Stimulated activated naive CD8-positive, alpha-beta T cell treated with anti-CD3 and anti-CD28 coated beads, Interleukin-15, amount 100 ng/mL, for 72 hours (primary cell): ENCODE measurements at regions not wholly inside any gene's neighbourhood (a gene's known extent, or its start where the extent isn't known, plus 50 kb on each side); places are given as distances from the start of the nearest gene placed in this dataset.
"Not testable (repeated sequence)": the region's sequence is repeated elsewhere in the genome, so short reads cannot be mapped to it uniquely, and the experiment has no call there.

ENCODE experiments used
- ATAC-seq: fragments of 150-1000 bp; cut with Tn5 transposase; 2 replicates; pipeline ENCODE4 v1.10.0; 2021; ENCODE audit warnings: mild to moderate bottlenecking, moderate library complexity
- DNase-seq, 2 donors: peaks; one replicate each; pipeline ENCODE4 v3.0.0; 2021 to 2022
- H3K27ac Mint-ChIP-seq, 2 donors: one replicate each; pipeline ENCODE4 v1.8.0; 2022; ENCODE audit warnings: mild to moderate bottlenecking in 2 of 2, mixed read lengths in 2 of 2, moderate library complexity in 2 of 2
- H3K27me3 Mint-ChIP-seq: one replicate; pipeline ENCODE4 v1.8.0; 2022; ENCODE audit warnings: mixed read lengths
- H3K4me1 Mint-ChIP-seq: one replicate; pipeline ENCODE4 v1.8.0; 2022; ENCODE audit warnings: mild to moderate bottlenecking, mixed read lengths
- H3K4me3 Mint-ChIP-seq, 2 donors: one replicate each; pipeline ENCODE4 v1.8.0; 2022; ENCODE audit warnings: mild to moderate bottlenecking in 2 of 2, mixed read lengths in 2 of 2, moderate library complexity in 1 of 2
- H3K9me3 Mint-ChIP-seq, 2 donors: one replicate each; pipeline ENCODE4 v1.8.0; 2022; ENCODE audit warnings: mixed read lengths in 2 of 2

GRCh38 chr11:87779276-87780067 is 395.8 kb downstream of the RAB38 start:
- DNase-seq, result no peak
- no peak overlapping the region for H3K27ac Mint-ChIP-seq

GRCh38 chr11:87778357-87778756 is 396.9 kb downstream of the RAB38 start:
- Mint-ChIP-seq H3K4me1 (no peaks in the 10 kb centered on the region), H3K27me3 (no peaks in the 10 kb centered on the region), H3K27ac (no peak overlapping the region), H3K9me3 (no peaks in the 10 kb centered on the region), H3K4me3 (no peak overlapping the region)
- ATAC-seq (no peak), DNase-seq (no peak)

More at GRCh38 chr11:87779276-87780067, 395.8 kb downstream of the RAB38 start:
- no peaks in the 10 kb centered on the region for H3K9me3 Mint-ChIP-seq
- no peak for ATAC-seq
- H3K27me3 Mint-ChIP-seq, result no peaks in the 10 kb centered on the region
- no peak overlapping the region for H3K4me3 Mint-ChIP-seq
- no peaks in the 10 kb centered on the region for H3K4me1 Mint-ChIP-seq

DNA sequence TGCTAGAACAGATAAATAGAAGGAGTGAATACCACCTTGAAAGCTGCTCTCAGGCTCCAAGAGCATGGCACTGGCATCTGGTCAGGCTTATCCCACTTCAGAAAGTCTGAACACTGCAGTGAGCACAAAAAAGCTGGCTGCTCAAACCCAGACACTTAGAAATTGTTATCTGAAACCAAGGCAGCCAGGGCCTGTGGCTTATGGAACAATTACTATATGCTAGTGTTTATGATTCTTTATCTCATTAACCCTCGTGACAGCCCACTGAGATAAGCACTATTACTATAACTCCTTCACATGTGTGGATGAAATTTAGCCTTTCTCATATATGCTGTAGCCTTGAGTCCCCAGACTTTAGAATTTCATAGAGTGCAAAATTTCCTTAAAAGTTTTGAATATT is 400.2 kb downstream of the RAB38 start:
- no peaks in the 10 kb centered on the region for H3K9me3 Mint-ChIP-seq
- no peaks in the 10 kb centered on the region for H3K4me1 Mint-ChIP-seq
- no peaks in the 10 kb centered on the region for H3K27me3 Mint-ChIP-seq
- DNase-seq (no peak), ATAC-seq (no peak)
- no peak overlapping the region for H3K4me3 Mint-ChIP-seq
- no peak overlapping the region for H3K27ac Mint-ChIP-seq

GRCh38 chr11:87769661-87770060 is 405.6 kb downstream of the RAB38 start:
- no peaks in the 10 kb centered on the region for H3K27me3 Mint-ChIP-seq
- DNase-seq (no peak), ATAC-seq (no peak)
- H3K9me3 Mint-ChIP-seq, result no peaks in the 10 kb centered on the region
- no peak overlapping the region for H3K4me3 Mint-ChIP-seq
- no peaks in the 10 kb centered on the region for H3K4me1 Mint-ChIP-seq
- no peak overlapping the region for H3K27ac Mint-ChIP-seq

DNA sequence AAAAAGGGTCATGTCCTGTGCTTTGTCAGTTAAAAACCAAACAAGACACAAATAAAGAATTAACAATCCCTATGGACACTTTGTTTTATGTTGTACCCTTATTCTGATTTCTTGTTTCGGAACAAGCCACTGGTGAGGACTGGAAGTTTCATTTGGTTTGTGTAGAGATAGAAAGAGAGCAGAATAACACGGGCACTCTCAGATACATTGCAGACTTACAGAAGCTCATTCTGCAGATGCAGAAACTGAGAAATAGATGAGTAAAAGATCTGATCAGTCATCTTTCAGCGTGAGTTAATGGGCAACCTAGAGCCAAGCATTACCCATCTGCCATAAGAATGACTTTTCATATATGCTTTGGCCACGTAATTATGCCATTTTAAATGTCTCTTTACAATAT is 407.6 kb downstream of the RAB38 start:
- Mint-ChIP-seq H3K27me3 (no peaks in the 10 kb centered on the region), H3K4me1 (no peaks in the 10 kb centered on the region), H3K27ac (no peak overlapping the region), H3K9me3 (peaks cover 5 to 7% of the 10 kb centered on the region in 2 donors), H3K4me3 (no peak overlapping the region)
- no peak for DNase-seq
- no peak for ATAC-seq

DNA sequence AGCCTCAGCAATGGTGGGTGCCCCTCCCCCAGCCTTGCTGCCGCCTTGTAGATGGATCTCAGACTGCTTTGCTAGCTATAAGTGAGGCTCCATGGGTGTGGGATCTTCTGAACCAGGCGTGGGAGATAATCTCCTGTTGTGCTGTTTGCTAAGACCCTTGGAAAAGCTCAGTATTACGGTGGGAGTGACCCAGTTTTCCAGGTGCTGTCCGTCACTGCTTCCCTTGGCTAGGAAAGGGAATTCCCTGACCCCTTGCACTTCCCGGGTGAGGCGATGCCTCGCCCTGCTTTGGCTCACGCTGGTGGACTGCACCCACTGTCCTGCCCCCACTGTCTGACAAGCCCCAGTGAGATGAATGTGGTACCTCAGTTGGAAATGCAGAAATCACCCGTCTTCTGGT is 411.2 kb downstream of the RAB38 start:
- not testable (repeated sequence) for H3K27me3 Mint-ChIP-seq, ATAC-seq, H3K27ac Mint-ChIP-seq, H3K4me1 Mint-ChIP-seq, DNase-seq, H3K4me3 Mint-ChIP-seq
- H3K9me3 Mint-ChIP-seq, result peaks cover 5 to 15% of the 10 kb centered on the region in 2 donors

DNA sequence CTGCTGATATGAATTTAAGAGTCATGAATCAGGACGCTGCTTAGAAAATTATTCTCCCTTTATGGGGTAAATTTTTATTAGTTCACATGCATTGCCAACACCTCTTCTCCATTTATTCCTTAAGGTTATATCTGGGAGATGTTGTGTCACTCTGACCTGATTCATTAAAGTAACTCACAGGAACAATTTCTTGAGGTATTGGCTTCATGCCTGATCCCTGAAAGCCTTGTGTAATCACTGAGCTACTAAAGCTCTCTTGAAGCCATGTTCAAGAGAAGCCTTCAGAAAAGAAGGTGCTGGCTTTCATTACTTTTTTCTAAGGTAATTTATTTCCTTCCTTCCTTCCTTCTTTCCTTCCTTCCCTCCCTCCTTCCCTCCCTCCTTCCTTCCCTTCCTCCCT is 420.6 kb downstream of the RAB38 start:
- Mint-ChIP-seq H3K4me3 (no peak overlapping the region), H3K9me3 (peaks cover 0 to 4% of the 10 kb centered on the region in 2 donors), H3K27me3 (no peaks in the 10 kb centered on the region), H3K4me1 (no peaks in the 10 kb centered on the region), H3K27ac (no peak overlapping the region)
- ATAC-seq (no peak), DNase-seq (no peak)

GRCh38 chr11:87753143-87753542 is 422.1 kb downstream of the RAB38 start:
- DNase-seq, result no peak
- Mint-ChIP-seq H3K4me3 (no peak overlapping the region), H3K27ac (no peak overlapping the region), H3K27me3 (no peaks in the 10 kb centered on the region), H3K4me1 (no peaks in the 10 kb centered on the region), H3K9me3 (no peaks in the 10 kb centered on the region)
- ATAC-seq, result no peak

GRCh38 chr11:87743007-87743406 is 432.2 kb downstream of the RAB38 start:
- Mint-ChIP-seq H3K27ac (no peak overlapping the region), H3K27me3 (no peaks in the 10 kb centered on the region), H3K4me1 (no peaks in the 10 kb centered on the region), H3K9me3 (no peaks in the 10 kb centered on the region), H3K4me3 (no peak overlapping the region)
- DNase-seq (no peak), ATAC-seq (no peak)

DNA sequence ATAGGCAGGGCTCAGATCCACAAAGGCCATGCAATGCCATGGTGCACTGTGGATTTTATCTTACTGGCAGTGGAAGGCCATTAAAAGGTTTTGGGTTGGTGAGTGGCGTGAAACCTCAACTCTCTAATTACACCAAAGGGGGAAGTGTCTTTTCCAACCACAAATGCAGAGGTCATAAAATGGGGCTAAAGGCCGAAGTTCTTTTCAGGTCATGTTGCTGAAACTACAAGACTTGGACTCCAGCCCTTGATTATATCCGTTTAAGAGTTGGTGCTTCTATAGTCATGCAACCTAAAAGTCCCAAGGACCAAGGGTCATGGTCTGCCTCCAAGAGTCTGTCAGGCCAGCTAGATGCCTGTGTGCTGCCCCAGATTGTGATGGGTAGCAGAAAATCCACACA is 434.3 kb downstream of the RAB38 start:
- H3K4me3 Mint-ChIP-seq, result no peak overlapping the region
- no peaks in the 10 kb centered on the region for H3K9me3 Mint-ChIP-seq
- DNase-seq, result no peak
- no peaks in the 10 kb centered on the region for H3K27me3 Mint-ChIP-seq
- ATAC-seq, result no peak
- no peaks in the 10 kb centered on the region for H3K4me1 Mint-ChIP-seq
- no peak overlapping the region for H3K27ac Mint-ChIP-seq

DNA sequence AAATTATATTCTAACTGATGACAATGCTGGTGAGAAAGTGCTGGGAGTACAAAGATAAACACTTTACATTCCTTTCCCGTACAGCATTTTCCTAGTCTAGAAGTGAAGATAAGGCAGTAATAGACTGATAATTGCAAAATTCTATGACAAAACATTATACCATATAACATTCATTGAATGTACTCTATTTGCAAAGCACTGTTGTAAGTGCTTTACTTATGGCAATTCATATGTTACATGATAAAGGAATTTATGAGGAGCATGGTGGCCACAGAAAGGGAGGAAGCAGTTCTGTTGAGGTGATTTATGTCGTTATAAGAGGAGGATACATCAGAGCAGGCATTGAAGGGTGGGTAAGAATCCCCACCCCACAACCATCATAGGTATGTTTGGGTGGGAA is 434.8 kb downstream of the RAB38 start:
- Mint-ChIP-seq H3K9me3 (no peaks in the 10 kb centered on the region), H3K27me3 (no peaks in the 10 kb centered on the region), H3K4me3 (no peak overlapping the region), H3K27ac (no peak overlapping the region), H3K4me1 (no peaks in the 10 kb centered on the region)
- DNase-seq (no peak), ATAC-seq (no peak)

GRCh38 chr11:87739766-87740165 is 435.5 kb downstream of the RAB38 start:
- no peak overlapping the region for H3K4me3 Mint-ChIP-seq
- H3K9me3 Mint-ChIP-seq, result no peaks in the 10 kb centered on the region
- DNase-seq (no peak), ATAC-seq (no peak)
- no peak overlapping the region for H3K27ac Mint-ChIP-seq
- no peaks in the 10 kb centered on the region for H3K4me1 Mint-ChIP-seq
- H3K27me3 Mint-ChIP-seq, result no peaks in the 10 kb centered on the region

DNA sequence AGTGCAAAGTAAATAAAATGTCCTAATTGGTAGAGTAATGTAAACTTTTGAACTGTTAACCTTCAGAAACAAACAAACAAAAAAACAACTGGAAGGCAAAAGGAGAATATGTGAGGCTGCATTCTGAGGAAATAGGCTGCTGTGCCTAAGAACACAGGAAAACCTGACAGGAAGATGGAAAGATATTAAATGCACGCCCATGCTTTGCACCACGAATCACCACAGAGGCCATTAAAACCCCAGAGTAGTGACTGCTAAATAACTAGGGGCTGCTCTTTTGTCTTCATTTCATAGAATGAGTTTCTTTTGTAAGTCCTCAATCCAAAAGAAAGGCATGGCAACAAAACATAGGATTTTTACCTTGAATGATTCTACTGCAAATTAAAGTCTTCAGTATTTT is 436.0 kb downstream of the RAB38 start:
- H3K27me3 Mint-ChIP-seq, result no peaks in the 10 kb centered on the region

GRCh38 chr11:87736928-87737327 is 438.3 kb downstream of the RAB38 start:
- H3K4me1 Mint-ChIP-seq, result no peaks in the 10 kb centered on the region
- no peaks in the 10 kb centered on the region for H3K27me3 Mint-ChIP-seq
- no peak overlapping the region for H3K27ac Mint-ChIP-seq
- DNase-seq (no peak), ATAC-seq (no peak)
- no peaks in the 10 kb centered on the region for H3K9me3 Mint-ChIP-seq
- no peak overlapping the region for H3K4me3 Mint-ChIP-seq

More for the DNA sequence above, 436.0 kb downstream of the RAB38 start:
- H3K4me3 Mint-ChIP-seq, result no peak overlapping the region
- DNase-seq, result no peak
- H3K27ac Mint-ChIP-seq, result no peak overlapping the region
- no peaks in the 10 kb centered on the region for H3K4me1 Mint-ChIP-seq
- ATAC-seq, result no peak
- no peaks in the 10 kb centered on the region for H3K9me3 Mint-ChIP-seq

GRCh38 chr11:87726506-87726905 is 448.7 kb downstream of the RAB38 start:
- Mint-ChIP-seq H3K27me3 (no peaks in the 10 kb centered on the region), H3K4me3 (no peak overlapping the region), H3K27ac (no peak overlapping the region), H3K4me1 (no peaks in the 10 kb centered on the region), H3K9me3 (no peaks in the 10 kb centered on the region)
- DNase-seq, result no peak
- no peak for ATAC-seq

GRCh38 chr11:87724358-87724757 is 450.9 kb downstream of the RAB38 start:
- no peak for ATAC-seq
- DNase-seq, result no peak
- no peak overlapping the region for H3K27ac Mint-ChIP-seq
- no peaks in the 10 kb centered on the region for H3K27me3 Mint-ChIP-seq
- H3K9me3 Mint-ChIP-seq, result no peaks in the 10 kb centered on the region
- no peaks in the 10 kb centered on the region for H3K4me1 Mint-ChIP-seq
- H3K4me3 Mint-ChIP-seq, result no peak overlapping the region
